Type B pancreatic cell (in vitro differentiated cells): ENCODE measurements at regions not wholly inside any gene's neighbourhood (a gene's known extent, or its start where the extent isn't known, plus 50 kb on each side); places are given as distances from the start of the nearest gene placed in this dataset.
"Not testable (repeated sequence)": the region's sequence is repeated elsewhere in the genome, so short reads cannot be mapped to it uniquely, and the experiment has no call there.

ENCODE experiments used
- DNase-seq: peaks from one replicate; pipeline ENCODE4 v3.0.0; 2021; ENCODE audit warnings: mixed read lengths; ENCODE audit not compliant: unreplicated experiment; ENCODE audit errors: extremely low spot score
- H3K27ac Mint-ChIP-seq: 2 replicates; pipeline ENCODE4 v1.8.0; 2021; ENCODE audit warnings: mild to moderate bottlenecking, mixed read lengths
- H3K27me3 Mint-ChIP-seq: 2 replicates; pipeline ENCODE4 v1.8.0; 2021; ENCODE audit warnings: mixed read lengths
- H3K36me3 Mint-ChIP-seq: 2 replicates; pipeline ENCODE4 v1.8.0; 2021; ENCODE audit warnings: mixed read lengths
- H3K4me1 Mint-ChIP-seq: one replicate; pipeline ENCODE4 v1.8.0; 2021; ENCODE audit warnings: mixed read lengths; ENCODE audit not compliant: unreplicated experiment
- H3K4me3 Mint-ChIP-seq: 2 replicates; pipeline ENCODE4 v1.8.0; 2021; ENCODE audit warnings: mild to moderate bottlenecking, mixed read lengths
- H3K9me3 Mint-ChIP-seq: 2 replicates; pipeline ENCODE4 v1.8.0; 2021; ENCODE audit warnings: mixed read lengths
- TF ChIP-seq, protein P1 (sequence below): fragments of 200-600 bp; sonication (generic); conservative IDR thresholded peaks from 2 replicates; pipeline ENCODE4 v1.5.0; 2021; ENCODE audit warnings: antibody characterized with exemption, mild to moderate bottlenecking

DNA sequence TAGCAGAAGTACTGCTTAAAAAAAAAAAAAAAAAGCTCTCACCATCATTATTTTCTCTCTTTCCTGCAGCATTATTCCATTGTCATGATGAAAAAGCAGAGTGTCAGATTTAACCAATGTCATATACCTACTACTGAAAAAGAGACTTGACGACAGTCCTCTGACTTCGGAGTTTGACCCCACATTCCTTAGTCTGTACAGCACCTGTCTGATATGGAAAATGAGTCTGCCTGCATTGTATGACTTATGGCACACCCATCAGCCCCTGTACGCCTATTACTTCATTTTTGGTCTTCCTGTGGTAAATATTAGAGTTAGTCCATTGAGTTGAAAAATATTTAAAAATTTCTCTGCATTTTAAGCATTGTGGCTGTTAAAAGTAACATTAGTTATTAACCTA, 54.5 kb upstream of the NOX4 start:
- H3K36me3 Mint-ChIP-seq = no peaks in the 10 kb centered on the region
- no peak for DNase-seq
- H3K9me3 Mint-ChIP-seq = peaks cover 5% of the 10 kb centered on the region
- peaks cover 3% of the 10 kb centered on the region for H3K27me3 Mint-ChIP-seq
- H3K4me1 Mint-ChIP-seq = no peaks in the 10 kb centered on the region
- no peak overlapping the region for H3K4me3 Mint-ChIP-seq
- TF ChIP-seq, protein P1, sequence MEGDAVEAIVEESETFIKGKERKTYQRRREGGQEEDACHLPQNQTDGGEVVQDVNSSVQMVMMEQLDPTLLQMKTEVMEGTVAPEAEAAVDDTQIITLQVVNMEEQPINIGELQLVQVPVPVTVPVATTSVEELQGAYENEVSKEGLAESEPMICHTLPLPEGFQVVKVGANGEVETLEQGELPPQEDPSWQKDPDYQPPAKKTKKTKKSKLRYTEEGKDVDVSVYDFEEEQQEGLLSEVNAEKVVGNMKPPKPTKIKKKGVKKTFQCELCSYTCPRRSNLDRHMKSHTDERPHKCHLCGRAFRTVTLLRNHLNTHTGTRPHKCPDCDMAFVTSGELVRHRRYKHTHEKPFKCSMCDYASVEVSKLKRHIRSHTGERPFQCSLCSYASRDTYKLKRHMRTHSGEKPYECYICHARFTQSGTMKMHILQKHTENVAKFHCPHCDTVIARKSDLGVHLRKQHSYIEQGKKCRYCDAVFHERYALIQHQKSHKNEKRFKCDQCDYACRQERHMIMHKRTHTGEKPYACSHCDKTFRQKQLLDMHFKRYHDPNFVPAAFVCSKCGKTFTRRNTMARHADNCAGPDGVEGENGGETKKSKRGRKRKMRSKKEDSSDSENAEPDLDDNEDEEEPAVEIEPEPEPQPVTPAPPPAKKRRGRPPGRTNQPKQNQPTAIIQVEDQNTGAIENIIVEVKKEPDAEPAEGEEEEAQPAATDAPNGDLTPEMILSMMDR = no peak
- H3K27ac Mint-ChIP-seq = no peak overlapping the region

DNA sequence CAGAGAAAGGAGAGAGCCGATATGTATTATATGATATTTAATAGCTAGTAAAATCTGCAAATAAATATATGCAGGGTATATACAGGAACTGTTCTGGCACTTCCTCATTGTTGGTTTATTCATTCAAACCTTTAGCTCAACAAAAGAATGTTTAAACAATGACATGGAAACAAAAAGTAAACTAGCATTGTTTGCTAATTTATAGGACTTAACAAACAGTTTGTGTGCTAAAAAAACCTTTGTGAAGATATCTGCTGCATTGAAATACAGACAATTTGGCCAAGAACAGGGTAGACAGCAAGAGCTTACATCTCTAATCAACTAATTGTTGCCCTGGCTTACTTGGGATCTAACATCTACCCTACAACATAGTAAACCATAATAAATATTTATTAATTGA, 64.6 kb upstream of the NOX4 start:
- not testable (repeated sequence) for H3K27ac Mint-ChIP-seq, H3K27me3 Mint-ChIP-seq, DNase-seq, H3K36me3 Mint-ChIP-seq, H3K4me3 Mint-ChIP-seq, H3K9me3 Mint-ChIP-seq
- H3K4me1 Mint-ChIP-seq = peaks cover 14% of the 10 kb centered on the region

- Mint-ChIP-seq H3K4me3 (peak overlapping the region; percentile 50), H3K27ac (peak overlapping the region; percentile 75), H3K4me1 (peaks cover 14% of the 10 kb centered on the region)
- H3K36me3 Mint-ChIP-seq, DNase-seq, H3K27me3 Mint-ChIP-seq, H3K9me3 Mint-ChIP-seq: not testable (repeated sequence)
Observed at GRCh38 chr11:89556731-89557707, 65.8 kb upstream of the NOX4 start.

- not testable (repeated sequence) for H3K27ac Mint-ChIP-seq, H3K36me3 Mint-ChIP-seq, H3K9me3 Mint-ChIP-seq, H3K27me3 Mint-ChIP-seq, H3K4me3 Mint-ChIP-seq, DNase-seq
- peaks cover 14% of the 10 kb centered on the region for H3K4me1 Mint-ChIP-seq
Observed at GRCh38 chr11:89560598-89560997, 69.4 kb upstream of the NOX4 start.

DNA sequence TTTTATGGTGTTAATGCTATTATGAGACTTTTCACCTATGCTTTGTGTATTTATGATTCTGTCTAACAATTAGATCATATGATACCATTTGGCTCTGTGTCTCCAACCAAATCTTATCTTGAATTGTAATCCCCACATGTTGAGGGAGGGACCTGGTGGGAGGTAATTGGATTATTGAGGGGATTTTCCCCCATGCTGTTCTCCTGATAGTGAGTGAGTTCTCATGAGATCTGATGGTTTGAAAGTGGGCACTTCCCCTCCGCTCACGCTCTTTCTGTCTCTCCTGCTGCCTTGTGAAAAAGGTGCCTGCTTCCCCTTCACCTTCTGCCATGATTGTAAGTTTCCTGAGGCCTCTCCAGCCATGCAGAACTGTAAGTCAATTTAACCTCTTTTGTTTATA, 71.6 kb upstream of the NOX4 start:
- H3K4me3 Mint-ChIP-seq, H3K36me3 Mint-ChIP-seq, H3K27ac Mint-ChIP-seq, H3K27me3 Mint-ChIP-seq, H3K4me1 Mint-ChIP-seq, DNase-seq, H3K9me3 Mint-ChIP-seq: not testable (repeated sequence)

DNA sequence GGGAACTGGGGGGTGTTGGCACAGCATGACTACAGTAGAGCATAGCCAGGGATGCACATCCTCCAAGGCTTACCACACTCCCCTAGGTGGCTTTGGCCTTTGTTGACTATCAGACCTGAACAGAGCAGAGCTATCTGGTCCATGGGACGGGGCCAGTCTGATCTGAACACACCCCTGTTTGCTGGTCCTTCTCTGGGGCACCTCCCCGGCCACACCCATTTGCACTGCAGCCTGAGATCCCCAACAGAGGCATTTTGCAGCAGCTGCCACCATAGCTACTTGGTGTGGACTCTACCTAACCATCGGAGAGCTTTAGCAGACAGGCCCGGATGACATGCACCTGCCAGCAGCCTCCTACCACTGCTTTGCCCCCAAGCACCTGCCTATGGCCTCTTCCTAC, 75.8 kb upstream of the NOX4 start:
- Mint-ChIP-seq H3K9me3 (no peaks in the 10 kb centered on the region), H3K36me3 (no peaks in the 10 kb centered on the region), H3K27ac (no peak overlapping the region), H3K4me3 (no peak overlapping the region), H3K4me1 (no peaks in the 10 kb centered on the region), H3K27me3 (peaks cover 5% of the 10 kb centered on the region)
- TF ChIP-seq, protein P1 = no peak
- no peak for DNase-seq

DNA sequence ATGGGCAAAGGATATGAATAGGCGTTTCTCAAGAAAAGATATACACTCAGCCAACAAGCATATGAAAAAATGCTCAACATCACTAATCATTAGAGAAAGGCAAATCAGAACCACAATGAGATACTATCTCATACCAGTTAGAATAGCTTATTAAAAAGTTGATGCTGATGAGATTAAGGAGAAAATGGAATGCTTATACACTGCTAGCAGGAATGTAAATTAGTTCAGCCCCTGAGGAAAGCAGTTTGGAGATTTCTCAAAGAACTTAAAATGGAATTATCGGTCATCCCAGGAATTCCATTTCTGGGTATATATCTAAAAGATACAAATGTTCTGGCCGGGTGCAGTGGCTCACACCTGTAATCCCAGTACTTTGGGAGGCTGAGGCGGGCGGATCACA, 78.2 kb upstream of the NOX4 start:
- not testable (repeated sequence) for H3K27ac Mint-ChIP-seq, H3K4me3 Mint-ChIP-seq, H3K36me3 Mint-ChIP-seq, H3K4me1 Mint-ChIP-seq, H3K9me3 Mint-ChIP-seq, DNase-seq, H3K27me3 Mint-ChIP-seq

- H3K9me3 Mint-ChIP-seq, H3K4me1 Mint-ChIP-seq, H3K27ac Mint-ChIP-seq, H3K4me3 Mint-ChIP-seq, H3K27me3 Mint-ChIP-seq, H3K36me3 Mint-ChIP-seq, DNase-seq: not testable (repeated sequence)
Observed at GRCh38 chr11:89571706-89572105, 80.5 kb upstream of the NOX4 start.

DNA sequence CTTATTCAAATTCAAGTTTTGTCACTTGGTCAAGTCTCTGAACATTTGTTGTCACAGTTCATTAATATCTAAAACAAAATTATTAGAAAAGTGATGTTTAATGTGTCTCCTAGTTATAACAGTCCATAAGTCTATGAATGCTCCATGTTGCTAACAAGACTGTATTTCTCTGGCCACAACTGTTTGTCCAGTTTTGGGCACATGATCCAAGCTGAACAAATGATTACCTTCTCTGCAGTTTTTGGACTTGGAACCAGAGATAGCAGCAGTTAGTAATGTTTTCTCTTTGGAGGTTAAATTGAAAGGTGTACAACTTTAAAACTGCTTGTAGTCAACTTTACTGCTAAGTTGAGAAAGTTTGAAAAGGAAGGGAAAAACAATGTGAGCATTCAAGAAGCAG, 84.7 kb upstream of the NOX4 start:
- DNase-seq, H3K4me1 Mint-ChIP-seq, H3K9me3 Mint-ChIP-seq, H3K27me3 Mint-ChIP-seq, H3K4me3 Mint-ChIP-seq, H3K36me3 Mint-ChIP-seq, H3K27ac Mint-ChIP-seq: not testable (repeated sequence)

DNA sequence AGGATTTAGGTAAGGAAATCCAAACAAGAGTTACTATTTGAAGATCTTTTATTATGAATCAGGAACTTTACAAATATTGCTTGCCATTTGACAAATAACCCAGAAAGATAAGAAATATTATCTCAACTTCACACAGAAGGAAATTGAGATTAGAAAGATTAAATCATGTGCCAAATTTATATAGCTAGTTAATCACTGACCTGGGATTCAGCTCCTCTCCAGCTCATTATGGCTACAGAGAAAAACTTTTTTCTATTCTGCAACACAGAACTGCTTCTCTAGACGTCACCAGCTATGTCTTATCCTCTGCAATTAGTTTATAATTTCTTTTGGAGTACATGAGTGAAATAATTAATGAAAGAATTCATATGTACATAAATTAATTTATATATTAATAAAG, 86.3 kb upstream of the NOX4 start:
- H3K27ac Mint-ChIP-seq, H3K36me3 Mint-ChIP-seq, H3K9me3 Mint-ChIP-seq, DNase-seq, H3K27me3 Mint-ChIP-seq, H3K4me1 Mint-ChIP-seq, H3K4me3 Mint-ChIP-seq: not testable (repeated sequence)
